ENCODE measurements at regions not wholly inside any gene's neighbourhood (a gene's known extent, or its start where the extent isn't known, plus 50 kb on each side); places are given as distances from the start of the nearest gene placed in this dataset.

DNA sequence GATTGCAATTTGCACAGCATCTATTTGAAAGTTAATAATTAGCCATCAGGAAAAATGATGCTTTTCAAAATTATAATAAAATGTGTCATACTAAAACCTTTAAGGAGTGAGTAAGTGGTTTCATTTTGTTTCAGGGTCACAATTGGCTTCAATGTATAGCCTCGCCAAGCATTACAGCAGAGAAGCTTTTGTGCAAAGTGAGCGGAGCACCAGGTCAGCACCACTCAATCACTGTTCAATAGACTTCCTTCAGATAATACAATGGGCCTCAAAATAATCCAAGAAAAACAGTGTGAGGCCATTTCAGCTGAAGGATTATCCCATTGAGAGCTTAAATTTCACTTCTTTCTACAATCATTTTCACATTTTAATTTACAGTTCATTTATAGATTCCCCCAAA, 409.2 kb upstream of the SLIT2 start:
- ATAC-seq (no peak), DNase-seq (ENCODE audit: low read depth, low spot score) (no peak), FAIRE-seq (no peak)
- 30% methylated on average over 2 of the region's 2 CpGs for WGBS (ENCODE audit: insufficient coverage, insufficient replicate concordance, low lambda C conversion rate, missing lambda C conversion rate)
- CTCF ChIA-PET = no interaction called here
- POLR2A ChIA-PET = no interaction called here
- SMC1A ChIA-PET (ENCODE audit: uncharacterized antibody, unreplicated experiment) = no interaction called here
- no TSS peak for BruUV-seq (replicated peaks)
- RAD21 ChIA-PET (ENCODE audit: unreplicated experiment) = no interaction called here
- Histone ChIP-seq H3K4me2 (ENCODE audit: control insufficient read depth, insufficient read depth) (no peak overlapping the region), H3K9ac (ENCODE audit: control insufficient read depth, insufficient read depth, low read length) (no peak overlapping the region), H3K79me2 (ENCODE audit: control insufficient read depth, insufficient read depth, low read length) (no peaks in the 10 kb centered on the region), H2AFZ (ENCODE audit: control insufficient read depth, low read depth, low read length) (no peak overlapping the region), H3K9me3 (replicated peaks; ENCODE audit: control insufficient read depth, insufficient read depth, low read length) (no peaks in the 10 kb centered on the region), H3K4me3 (no peak overlapping the region), H3K27me3 (replicated peaks in 1 of 2; ENCODE audit: control insufficient read depth in 2 of 2, insufficient read depth in 2 of 2, low read length in 1 of 2) (no peaks in the 10 kb centered on the region), H3K36me3 (ENCODE audit: control insufficient read depth in 2 of 2, insufficient read depth in 2 of 2, low read length in 1 of 2) (no peaks in the 10 kb centered on the region), H4K20me1 (ENCODE audit: control insufficient read depth, insufficient read depth) (no peaks in the 10 kb centered on the region), H3K27ac (ENCODE audit: control insufficient read depth, insufficient read depth) (no peak overlapping the region), H3K4me1 (ENCODE audit: control insufficient read depth, insufficient read depth, low read length) (no peaks in the 10 kb centered on the region)
- TF ChIP-seq SUPT20H (IDR thresholded peaks at IDR 0.05; ENCODE audit: borderline replicate concordance, control insufficient read depth, low read depth, low read length) = no peak
- TF ChIP-seq IKZF1 (conservative IDR thresholded peaks at IDR 0.05) = no peak
- no peak for TF ChIP-seq ETV6 (conservative IDR thresholded peaks at IDR 0.05 in 1 of 2, IDR thresholded peaks at IDR 0.05 in 1 of 2; ENCODE audit: borderline replicate concordance in 1 of 2, low read depth in 1 of 2)
- no peak for TF ChIP-seq HDAC2 (IDR thresholded peaks at IDR 0.05)
- TF ChIP-seq, protein P1, sequence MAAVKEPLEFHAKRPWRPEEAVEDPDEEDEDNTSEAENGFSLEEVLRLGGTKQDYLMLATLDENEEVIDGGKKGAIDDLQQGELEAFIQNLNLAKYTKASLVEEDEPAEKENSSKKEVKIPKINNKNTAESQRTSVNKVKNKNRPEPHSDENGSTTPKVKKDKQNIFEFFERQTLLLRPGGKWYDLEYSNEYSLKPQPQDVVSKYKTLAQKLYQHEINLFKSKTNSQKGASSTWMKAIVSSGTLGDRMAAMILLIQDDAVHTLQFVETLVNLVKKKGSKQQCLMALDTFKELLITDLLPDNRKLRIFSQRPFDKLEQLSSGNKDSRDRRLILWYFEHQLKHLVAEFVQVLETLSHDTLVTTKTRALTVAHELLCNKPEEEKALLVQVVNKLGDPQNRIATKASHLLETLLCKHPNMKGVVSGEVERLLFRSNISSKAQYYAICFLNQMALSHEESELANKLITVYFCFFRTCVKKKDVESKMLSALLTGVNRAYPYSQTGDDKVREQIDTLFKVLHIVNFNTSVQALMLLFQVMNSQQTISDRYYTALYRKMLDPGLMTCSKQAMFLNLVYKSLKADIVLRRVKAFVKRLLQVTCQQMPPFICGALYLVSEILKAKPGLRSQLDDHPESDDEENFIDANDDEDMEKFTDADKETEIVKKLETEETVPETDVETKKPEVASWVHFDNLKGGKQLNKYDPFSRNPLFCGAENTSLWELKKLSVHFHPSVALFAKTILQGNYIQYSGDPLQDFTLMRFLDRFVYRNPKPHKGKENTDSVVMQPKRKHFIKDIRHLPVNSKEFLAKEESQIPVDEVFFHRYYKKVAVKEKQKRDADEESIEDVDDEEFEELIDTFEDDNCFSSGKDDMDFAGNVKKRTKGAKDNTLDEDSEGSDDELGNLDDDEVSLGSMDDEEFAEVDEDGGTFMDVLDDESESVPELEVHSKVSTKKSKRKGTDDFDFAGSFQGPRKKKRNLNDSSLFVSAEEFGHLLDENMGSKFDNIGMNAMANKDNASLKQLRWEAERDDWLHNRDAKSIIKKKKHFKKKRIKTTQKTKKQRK (IDR thresholded peaks at IDR 0.05; ENCODE audit: low read depth, low read length) = no peak
- TF ChIP-seq ATF7 (IDR thresholded peaks at IDR 0.05; ENCODE audit: low read depth) = no peak
- no peak for TF ChIP-seq JUNB (IDR thresholded peaks at IDR 0.05)
- no peak for TF ChIP-seq STAT1 (conservative IDR thresholded peaks at IDR 0.05)
- TF ChIP-seq BCL11A (IDR thresholded peaks at IDR 0.05; ENCODE audit: low read depth, low read length) = no peak
- TF ChIP-seq, protein P2, sequence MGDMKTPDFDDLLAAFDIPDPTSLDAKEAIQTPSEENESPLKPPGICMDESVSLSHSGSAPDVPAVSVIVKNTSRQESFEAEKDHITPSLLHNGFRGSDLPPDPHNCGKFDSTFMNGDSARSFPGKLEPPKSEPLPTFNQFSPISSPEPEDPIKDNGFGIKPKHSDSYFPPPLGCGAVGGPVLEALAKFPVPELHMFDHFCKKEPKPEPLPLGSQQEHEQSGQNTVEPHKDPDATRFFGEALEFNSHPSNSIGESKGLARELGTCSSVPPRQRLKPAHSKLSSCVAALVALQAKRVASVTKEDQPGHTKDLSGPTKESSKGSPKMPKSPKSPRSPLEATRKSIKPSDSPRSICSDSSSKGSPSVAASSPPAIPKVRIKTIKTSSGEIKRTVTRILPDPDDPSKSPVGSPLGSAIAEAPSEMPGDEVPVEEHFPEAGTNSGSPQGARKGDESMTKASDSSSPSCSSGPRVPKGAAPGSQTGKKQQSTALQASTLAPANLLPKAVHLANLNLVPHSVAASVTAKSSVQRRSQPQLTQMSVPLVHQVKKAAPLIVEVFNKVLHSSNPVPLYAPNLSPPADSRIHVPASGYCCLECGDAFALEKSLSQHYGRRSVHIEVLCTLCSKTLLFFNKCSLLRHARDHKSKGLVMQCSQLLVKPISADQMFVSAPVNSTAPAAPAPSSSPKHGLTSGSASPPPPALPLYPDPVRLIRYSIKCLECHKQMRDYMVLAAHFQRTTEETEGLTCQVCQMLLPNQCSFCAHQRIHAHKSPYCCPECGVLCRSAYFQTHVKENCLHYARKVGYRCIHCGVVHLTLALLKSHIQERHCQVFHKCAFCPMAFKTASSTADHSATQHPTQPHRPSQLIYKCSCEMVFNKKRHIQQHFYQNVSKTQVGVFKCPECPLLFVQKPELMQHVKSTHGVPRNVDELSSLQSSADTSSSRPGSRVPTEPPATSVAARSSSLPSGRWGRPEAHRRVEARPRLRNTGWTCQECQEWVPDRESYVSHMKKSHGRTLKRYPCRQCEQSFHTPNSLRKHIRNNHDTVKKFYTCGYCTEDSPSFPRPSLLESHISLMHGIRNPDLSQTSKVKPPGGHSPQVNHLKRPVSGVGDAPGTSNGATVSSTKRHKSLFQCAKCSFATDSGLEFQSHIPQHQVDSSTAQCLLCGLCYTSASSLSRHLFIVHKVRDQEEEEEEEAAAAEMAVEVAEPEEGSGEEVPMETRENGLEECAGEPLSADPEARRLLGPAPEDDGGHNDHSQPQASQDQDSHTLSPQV (IDR thresholded peaks at IDR 0.05) = no peak
- no peak for TF ChIP-seq TBL1XR1 (IDR thresholded peaks at IDR 0.05; ENCODE audit: low read depth, low read length)
- TF ChIP-seq CREB1 (IDR thresholded peaks at IDR 0.05; ENCODE audit: low read depth) = no peak
- no peak for TF ChIP-seq NFYB (IDR thresholded peaks at IDR 0.05; ENCODE audit: insufficient read depth, low read depth, low read length)
- TF ChIP-seq IRF4 (IDR thresholded peaks at IDR 0.05; ENCODE audit: low read depth, low read length) = no peak
- TF ChIP-seq CHD2 (IDR thresholded peaks at IDR 0.05; ENCODE audit: borderline replicate concordance, low read depth, low read length) = no peak
- TF ChIP-seq PAX8 (IDR thresholded peaks at IDR 0.05) = no peak
- no peak for TF ChIP-seq WRNIP1 (IDR thresholded peaks at IDR 0.05; ENCODE audit: borderline replicate concordance, low read depth, low read length)
- intact Hi-C loops (cut with micrococcal nuclease; ENCODE audit: unreplicated experiment) = no loop called here
- in situ Hi-C loops (cut with MboI) = no loop called here

Measured in GM12878 (cell line).